Keratinocyte (primary cell): ENCODE measurements at regions not wholly inside any gene's neighbourhood (a gene's known extent, or its start where the extent isn't known, plus 50 kb on each side); places are given as distances from the start of the nearest gene placed in this dataset.

Experiments used
- DNase-seq: peaks from one replicate; pipeline ENCODE4 v3.0.0-alpha.2; 2011; ENCODE audit warnings: low read depth, missing footprints, low spot score
- FAIRE-seq: peaks from 2 replicates; lab custom pipeline; 2011; peaks lifted over from hg19 to GRCh38; lab: Jason Lieb, UNC
- H2AFZ ChIP-seq: 2 replicates; pipeline ENCODE4 v1.6.0; 2012; ENCODE audit warnings: low read length, control low read depth, inconsistent platforms; ENCODE audit not compliant: control insufficient read depth
- H3K27ac ChIP-seq: 2 replicates; pipeline ENCODE4 v1.5.1; 2011; ENCODE audit warnings: low read length; ENCODE audit not compliant: control insufficient read depth, insufficient read depth
- H3K27me3 ChIP-seq: 3 replicates; pipeline ENCODE4 v1.6.0; 2011; ENCODE audit warnings: low read length; ENCODE audit not compliant: control insufficient read depth, insufficient read depth; ENCODE audit errors: extremely low read depth
- H3K36me3 ChIP-seq, 2 experiments: 2 replicates in 1 of 2; 3 replicates in 1 of 2; pipeline ENCODE4 v1.5.1; 2011; ENCODE audit warnings: low read length in 2 of 2, mild to moderate bottlenecking in 1 of 2; ENCODE audit not compliant: control insufficient read depth in 2 of 2, insufficient read depth in 2 of 2; ENCODE audit errors: extremely low read depth in 1 of 2
- H3K4me1 ChIP-seq: 3 replicates; pipeline ENCODE4 v1.5.1; 2011; ENCODE audit warnings: low read length; ENCODE audit not compliant: control insufficient read depth, insufficient read depth; ENCODE audit errors: extremely low read depth
- H3K4me2 ChIP-seq: 3 replicates; pipeline ENCODE4 v1.6.0; 2011; ENCODE audit warnings: low read depth, low read length; ENCODE audit not compliant: control insufficient read depth, insufficient read depth; ENCODE audit errors: extremely low read depth
- H3K4me3 ChIP-seq, 3 experiments: fragments of 200-600 bp in 1 of 3; sonication (generic) in 1 of 3; 2 replicates in 2 of 3; 3 replicates in 1 of 3; pipeline ENCODE4 v1.5.1; 2011 to 2016; ENCODE audit warnings: low read length in 3 of 3, mild to moderate bottlenecking in 3 of 3, control low read depth in 2 of 3, inconsistent platforms in 1 of 3, low read depth in 1 of 3, mixed read lengths in 1 of 3, mixed run types in 1 of 3, moderate library complexity in 1 of 3; ENCODE audit not compliant: control insufficient read depth in 2 of 3, insufficient read depth in 2 of 3; ENCODE audit errors: extremely low read depth in 1 of 3
- H3K79me2 ChIP-seq: 2 replicates; pipeline ENCODE4 v1.6.0; 2012; ENCODE audit warnings: low read length; ENCODE audit not compliant: control insufficient read depth, insufficient read depth
- H3K9ac ChIP-seq: 3 replicates; pipeline ENCODE4 v1.6.0; 2011; ENCODE audit warnings: low read length; ENCODE audit not compliant: control insufficient read depth, insufficient read depth; ENCODE audit errors: extremely low read depth
- H3K9me1 ChIP-seq: 3 replicates; pipeline ENCODE4 v1.6.0; 2011; ENCODE audit warnings: low read length; ENCODE audit not compliant: control insufficient read depth, insufficient read depth; ENCODE audit errors: extremely low read depth
- H3K9me3 ChIP-seq: 2 replicates; pipeline ENCODE4 v1.5.1; 2012; ENCODE audit warnings: low read depth, low read length; ENCODE audit not compliant: control insufficient read depth
- H4K20me1 ChIP-seq: 3 replicates; pipeline ENCODE4 v1.6.0; 2011; ENCODE audit warnings: low read length; ENCODE audit not compliant: control insufficient read depth, insufficient read depth; ENCODE audit errors: extremely low read depth
- CTCF ChIP-seq, 3 experiments: IDR thresholded peaks in 1 of 3; conservative IDR thresholded peaks in 1 of 3; optimal IDR thresholded peaks in 1 of 3; 2 replicates in 2 of 3; 3 replicates in 1 of 3; pipeline versions ENCODE3 to v1.5.1; 2011; ENCODE audit warnings: low read length in 3 of 3, mild to moderate bottlenecking in 3 of 3, moderate library complexity in 2 of 3, control low read depth in 1 of 3, inconsistent platforms in 1 of 3; ENCODE audit not compliant: insufficient read depth in 2 of 3; ENCODE audit errors: extremely low read depth in 1 of 3
- EZH2 ChIP-seq: IDR thresholded peaks from one replicate; pipeline ENCODE4 v1.6.1; 2012; ENCODE audit warnings: inconsistent platforms, mild to moderate bottlenecking, low read length, moderate library complexity
- dilution Hi-C: fragments of 300-500 bp; cut with MboI; formaldehyde crosslinking; loops from one replicate; pipeline ENCODE4 v1.7.0; 2020; ENCODE audit warnings: low sequenced_read_pairs; ENCODE audit not compliant: extremely low pct_ligation_motif_present

GRCh38 chr1:208874915-208875314 is 630.7 kb upstream of the PLXNA2 start:
- H3K4me2 ChIP-seq, result no peak overlapping the region
- no peak for DNase-seq
- FAIRE-seq, result no peak
- H2AFZ ChIP-seq, result no peak overlapping the region
- no peaks in the 10 kb centered on the region for H3K9me3 ChIP-seq
- no peak overlapping the region for H3K4me3 ChIP-seq
- H3K27ac ChIP-seq, result no peak overlapping the region
- no peaks in the 10 kb centered on the region for H3K9me1 ChIP-seq
- no peaks in the 10 kb centered on the region for H3K4me1 ChIP-seq
- no peaks in the 10 kb centered on the region for H3K27me3 ChIP-seq
- H4K20me1 ChIP-seq, result no peaks in the 10 kb centered on the region
- dilution Hi-C loops, result no loop called here
- no peaks in the 10 kb centered on the region for H3K79me2 ChIP-seq
- no peaks in the 10 kb centered on the region for H3K36me3 ChIP-seq
- H3K9ac ChIP-seq, result no peak overlapping the region
- no peak for TF ChIP-seq CTCF (optimal IDR thresholded peaks at IDR 0.05 in 1 of 3, IDR thresholded peaks at IDR 0.05 in 1 of 3, conservative IDR thresholded peaks at IDR 0.05 in 1 of 3; ENCODE audit: extremely low read depth in 1 of 3, insufficient read depth in 2 of 3, low read length in 3 of 3)
- no peak for TF ChIP-seq EZH2

GRCh38 chr1:208879022-208879421 is 634.8 kb upstream of the PLXNA2 start:
- Histone ChIP-seq H3K79me2 (no peaks in the 10 kb centered on the region), H2AFZ (no peak overlapping the region), H3K9me1 (no peaks in the 10 kb centered on the region), H3K4me2 (no peak overlapping the region), H4K20me1 (no peaks in the 10 kb centered on the region), H3K9me3 (no peaks in the 10 kb centered on the region), H3K27ac (no peak overlapping the region), H3K9ac (no peak overlapping the region), H3K36me3 (no peaks in the 10 kb centered on the region), H3K27me3 (no peaks in the 10 kb centered on the region), H3K4me1 (no peaks in the 10 kb centered on the region), H3K4me3 (no peak overlapping the region)
- DNase-seq (no peak), FAIRE-seq (no peak)
- dilution Hi-C loops, result no loop called here
- TF ChIP-seq EZH2, result no peak
- no peak for TF ChIP-seq CTCF (optimal IDR thresholded peaks at IDR 0.05 in 1 of 3, IDR thresholded peaks at IDR 0.05 in 1 of 3, conservative IDR thresholded peaks at IDR 0.05 in 1 of 3; ENCODE audit: extremely low read depth in 1 of 3, insufficient read depth in 2 of 3, low read length in 3 of 3)
